Activated CD8-positive, alpha-beta T cell treated with anti-CD3 and anti-CD28 coated beads for 36 hours (primary cell): ENCODE measurements at regions not wholly inside any gene's neighbourhood (a gene's known extent, or its start where the extent isn't known, plus 50 kb on each side); places are given as distances from the start of the nearest gene placed in this dataset.

ENCODE experiments used
- ATAC-seq: fragments of 200-7000 bp; cut with Tn5 transposase; one replicate; pipeline ENCODE4 v1.10.0; 2021; ENCODE audit warnings: mild to moderate bottlenecking, moderate library complexity
- CTCF ChIA-PET: fragments of 350-600 bp; sonication (Branson Sonifier 250); formaldehyde crosslinking; loops from one replicate; lab custom pipeline; 2021; ENCODE audit warnings: antibody characterized with exemption; lab: Charles Lee
- POLR2A ChIA-PET: fragments of 350-600 bp; sonication (Branson Sonifier 250); formaldehyde crosslinking; loops from one replicate; lab custom pipeline; 2021; ENCODE audit warnings: antibody characterized with exemption; lab: Charles Lee
- DNase-seq: peaks from one replicate; pipeline ENCODE4 v3.0.0-alpha.2; 2020
- H3K27ac Mint-ChIP-seq: one replicate; pipeline ENCODE4 v1.8.0; 2021; ENCODE audit warnings: mild to moderate bottlenecking, mixed read lengths
- H3K27me3 Mint-ChIP-seq: one replicate; pipeline ENCODE4 v1.8.0; 2021; ENCODE audit warnings: mixed read lengths
- H3K36me3 Mint-ChIP-seq: one replicate; pipeline ENCODE4 v1.8.0; 2021; ENCODE audit warnings: low read depth, mixed read lengths
- H3K4me1 Mint-ChIP-seq: one replicate; pipeline ENCODE4 v1.8.0; 2021; ENCODE audit warnings: low read depth, mixed read lengths
- H3K4me3 Mint-ChIP-seq: one replicate; pipeline ENCODE4 v1.8.0; 2021; ENCODE audit warnings: mild to moderate bottlenecking, moderate library complexity, mixed read lengths
- H3K9me3 Mint-ChIP-seq: one replicate; pipeline ENCODE4 v1.8.0; 2021; ENCODE audit warnings: mixed read lengths
- CTCF ChIP-seq: fragments of 200-600 bp; IDR thresholded peaks from one replicate; pipeline ENCODE4 v1.8.0; 2022; ENCODE audit warnings: antibody characterized with exemption, mild to moderate bottlenecking
- intact Hi-C: fragments of 100-400 bp; cut with micrococcal nuclease; formaldehyde crosslinking; loops from one replicate; pipeline ENCODE4 v1.10.0; 2022

GRCh38 chr3:182455011-182455410, 338.3 kb upstream of the ATP11B start:
- ChIA-PET POLR2A (no interaction called here), CTCF (no interaction called here)
- peaks cover 6% of the 10 kb centered on the region for H3K9me3 Mint-ChIP-seq
- H3K36me3 Mint-ChIP-seq, result no peaks in the 10 kb centered on the region
- no peak for DNase-seq
- intact Hi-C loops, result no loop called here
- H3K27ac Mint-ChIP-seq, result no peak overlapping the region
- H3K4me3 Mint-ChIP-seq, result no peak overlapping the region
- H3K4me1 Mint-ChIP-seq, result no peaks in the 10 kb centered on the region
- H3K27me3 Mint-ChIP-seq, result no peaks in the 10 kb centered on the region
- no peak for ATAC-seq
- no peak for TF ChIP-seq CTCF

- no peaks in the 10 kb centered on the region for H3K27me3 Mint-ChIP-seq
- CTCF ChIA-PET, result no interaction called here
- no peak overlapping the region for H3K4me3 Mint-ChIP-seq
- no peaks in the 10 kb centered on the region for H3K36me3 Mint-ChIP-seq
- ATAC-seq (no peak), DNase-seq (no peak)
- no peak overlapping the region for H3K27ac Mint-ChIP-seq
- no peak for TF ChIP-seq CTCF
- H3K4me1 Mint-ChIP-seq, result no peaks in the 10 kb centered on the region
- POLR2A ChIA-PET, result no interaction called here
- H3K9me3 Mint-ChIP-seq, result peaks cover 2% of the 10 kb centered on the region
- intact Hi-C loops, result no loop called here
These were observed 333.0 kb upstream of the ATP11B start for GRCh38 chr3:182460303-182460702.

- H3K27ac Mint-ChIP-seq, result no peak overlapping the region
- no peaks in the 10 kb centered on the region for H3K36me3 Mint-ChIP-seq
- CTCF ChIA-PET, result no interaction called here
- H3K4me1 Mint-ChIP-seq, result no peaks in the 10 kb centered on the region
- POLR2A ChIA-PET, result no interaction called here
- H3K9me3 Mint-ChIP-seq, result no peaks in the 10 kb centered on the region
- ATAC-seq, result no peak
- no peak overlapping the region for H3K4me3 Mint-ChIP-seq
- intact Hi-C loops, result no loop called here
- no peaks in the 10 kb centered on the region for H3K27me3 Mint-ChIP-seq
- no peak for TF ChIP-seq CTCF
- DNase-seq, result no peak
These were observed 331.2 kb upstream of the ATP11B start for GRCh38 chr3:182462152-182462551.

- ATAC-seq (no peak), DNase-seq (no peak)
- no peaks in the 10 kb centered on the region for H3K27me3 Mint-ChIP-seq
- H3K9me3 Mint-ChIP-seq, result no peaks in the 10 kb centered on the region
- intact Hi-C loops, result no loop called here
- no peaks in the 10 kb centered on the region for H3K4me1 Mint-ChIP-seq
- TF ChIP-seq CTCF, result no peak
- ChIA-PET CTCF (no interaction called here), POLR2A (no interaction called here)
- H3K4me3 Mint-ChIP-seq, result no peak overlapping the region
- H3K36me3 Mint-ChIP-seq, result no peaks in the 10 kb centered on the region
- H3K27ac Mint-ChIP-seq, result no peak overlapping the region
These were observed 328.7 kb upstream of the ATP11B start for GRCh38 chr3:182464513-182465145.

GRCh38 chr3:182465301-182466185, 327.8 kb upstream of the ATP11B start:
- no peak for TF ChIP-seq CTCF

More at GRCh38 chr3:182465301-182466185, 327.8 kb upstream of the ATP11B start:
- ATAC-seq, result no peak
- Mint-ChIP-seq H3K27ac (no peak overlapping the region), H3K4me3 (no peak overlapping the region), H3K27me3 (no peaks in the 10 kb centered on the region), H3K9me3 (no peaks in the 10 kb centered on the region), H3K4me1 (no peaks in the 10 kb centered on the region), H3K36me3 (no peaks in the 10 kb centered on the region)
- POLR2A ChIA-PET, result no interaction called here
- no peak for DNase-seq
- CTCF ChIA-PET, result no interaction called here
- intact Hi-C loops, result no loop called here
